GM21529 (cell line): ENCODE measurements at regions not wholly inside any gene's neighbourhood (a gene's known extent, or its start where the extent isn't known, plus 50 kb on each side); places are given as distances from the start of the nearest gene placed in this dataset.

ENCODE experiments used
- ATAC-seq: cut with Tn5 transposase; IDR thresholded peaks from one replicate; pipeline ENCODE4 v1.9.1; 2021; ENCODE audit not compliant: unreplicated experiment

DNA sequence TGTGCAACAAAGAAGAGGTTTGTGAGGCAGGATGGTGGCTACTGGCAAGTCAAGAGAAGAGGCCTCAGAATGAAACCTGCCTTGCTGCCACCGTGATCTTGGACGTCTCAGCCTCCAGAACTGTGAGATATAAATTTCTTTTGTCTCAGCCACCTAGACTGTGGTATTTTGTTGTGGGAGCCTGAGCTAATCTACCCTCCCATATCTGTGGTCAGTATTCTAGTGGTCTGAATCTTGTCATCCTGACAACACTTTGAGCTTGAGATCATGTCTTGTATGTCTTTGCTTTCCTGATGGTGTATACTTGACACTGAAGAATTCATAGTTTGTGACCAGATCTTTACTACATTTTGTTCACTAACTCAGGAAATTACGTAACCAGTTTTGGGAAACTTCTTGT is 240.6 kb upstream of the GOLIM4 start:
- no peak for ATAC-seq

DNA sequence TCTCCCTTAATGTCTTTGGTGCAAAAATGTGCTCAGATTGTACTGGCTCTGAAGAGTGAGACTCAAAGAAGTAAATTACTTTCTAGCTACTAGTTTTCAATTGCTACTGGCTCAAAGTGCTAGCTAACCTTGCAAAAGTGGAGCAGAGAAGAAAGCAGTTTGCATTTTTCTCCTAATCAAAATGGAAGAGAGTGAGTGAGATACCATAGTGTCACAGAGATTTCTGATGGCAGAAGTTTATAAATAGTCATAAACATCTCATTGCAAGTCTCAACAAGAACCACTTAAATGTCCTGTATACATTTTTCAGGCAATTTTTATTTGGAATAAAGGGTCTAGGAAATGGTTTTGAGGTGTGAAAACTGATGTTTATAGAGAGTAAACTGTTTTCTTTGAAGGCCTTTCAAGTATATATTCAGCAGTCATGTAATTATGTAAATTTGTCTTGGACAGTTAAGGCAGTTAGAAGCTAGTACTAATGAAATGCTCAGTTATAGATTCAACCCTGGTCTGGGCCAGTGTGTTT is 237.7 kb upstream of the GOLIM4 start:
- ATAC-seq, result no peak

- ATAC-seq, result no peak
These were observed 236.0 kb upstream of the GOLIM4 start for GRCh38 chr3:168331756-168332155.

GRCh38 chr3:168330983-168331382 is 235.3 kb upstream of the GOLIM4 start:
- no peak for ATAC-seq

DNA sequence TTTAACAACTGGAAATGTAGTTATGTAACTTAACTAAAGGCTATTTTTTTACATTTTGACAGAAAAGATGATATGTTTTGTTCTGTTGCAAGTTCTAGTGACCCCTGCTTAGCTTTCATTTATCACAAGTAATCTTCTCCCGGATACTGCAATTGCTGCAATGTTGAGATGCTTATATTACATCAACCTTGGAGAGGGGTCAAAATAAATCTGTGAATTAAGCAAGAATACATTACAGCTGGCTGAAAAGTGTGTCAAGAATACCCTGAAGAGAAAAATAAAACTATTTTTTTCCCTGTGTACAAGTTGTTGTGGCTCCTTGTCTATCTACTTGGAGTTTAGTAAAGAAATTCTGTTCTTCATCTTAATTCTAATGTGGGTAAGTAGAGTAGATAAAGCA is 232.1 kb upstream of the GOLIM4 start:
- ATAC-seq, result no peak

- no peak for ATAC-seq
These were observed 230.0 kb upstream of the GOLIM4 start for GRCh38 chr3:168325684-168326083.

GRCh38 chr3:168322941-168323340 is 227.2 kb upstream of the GOLIM4 start:
- ATAC-seq, result no peak

GRCh38 chr3:168314166-168314565 is 218.4 kb upstream of the GOLIM4 start:
- no peak for ATAC-seq

GRCh38 chr3:168312984-168313383 is 217.3 kb upstream of the GOLIM4 start:
- no peak for ATAC-seq

DNA sequence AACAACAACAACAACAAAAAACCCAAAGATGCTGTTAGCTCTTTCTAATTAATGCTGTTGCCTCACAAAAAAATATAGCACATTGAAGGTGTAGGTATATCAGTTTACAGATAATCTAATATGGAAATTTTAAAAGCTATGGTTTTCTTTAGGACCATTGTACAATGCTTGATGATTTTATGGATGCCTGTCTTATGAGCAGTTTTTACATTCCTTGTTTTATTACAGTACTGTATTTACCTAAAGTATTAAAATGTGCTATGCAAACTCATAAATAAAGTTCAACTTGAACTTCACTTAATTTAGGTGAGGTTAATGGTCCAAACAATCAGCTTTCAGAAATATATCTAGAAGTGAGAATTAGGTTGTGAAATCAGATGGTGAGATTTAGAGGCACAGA is 212.2 kb upstream of the GOLIM4 start:
- no peak for ATAC-seq

DNA sequence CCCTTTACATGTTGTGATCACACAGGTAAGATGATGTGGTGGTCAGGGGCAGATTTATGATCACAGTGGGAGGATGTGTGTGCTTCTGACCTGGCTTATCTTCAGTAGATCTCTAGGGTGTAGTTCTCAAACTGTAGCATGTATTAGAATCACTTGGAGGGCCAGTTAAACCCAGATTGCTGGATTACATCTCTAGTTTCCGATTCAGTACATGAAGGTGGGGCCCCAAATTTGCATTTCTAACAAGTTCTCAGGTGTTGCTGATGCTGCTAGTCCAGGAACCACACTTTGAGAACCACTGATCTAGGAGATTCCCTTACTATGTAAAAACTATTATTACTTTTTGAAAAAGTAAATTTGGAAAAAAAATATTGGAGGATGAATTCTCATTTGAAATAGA is 199.3 kb upstream of the GOLIM4 start:
- ATAC-seq, result no peak

- ATAC-seq, result no peak
These were observed 196.6 kb upstream of the GOLIM4 start for GRCh38 chr3:168292296-168292695.

- ATAC-seq, result no peak
These were observed 193.8 kb upstream of the GOLIM4 start for GRCh38 chr3:168289471-168290008.

GRCh38 chr3:168288511-168289401 is 193.0 kb upstream of the GOLIM4 start:
- no peak for ATAC-seq

DNA sequence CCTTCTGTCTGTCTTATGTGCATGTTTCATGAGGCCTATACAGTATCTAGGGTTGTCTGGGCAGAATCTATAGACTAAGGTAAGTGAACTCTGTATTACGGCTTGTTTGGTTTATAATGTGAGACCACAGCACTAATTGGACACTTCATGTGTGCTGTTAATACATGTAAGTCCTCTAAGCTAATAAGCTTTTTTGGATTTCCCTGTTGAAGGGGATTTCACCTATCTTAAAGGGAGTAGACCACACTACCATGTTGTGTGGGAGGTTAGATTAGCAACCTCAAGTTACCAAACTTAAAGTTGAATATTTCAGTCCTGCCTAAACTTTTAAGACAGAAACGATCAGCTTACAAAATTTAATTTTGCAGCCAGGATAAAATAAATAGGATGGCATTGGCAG is 189.8 kb upstream of the GOLIM4 start:
- ATAC-seq, result no peak

- no peak for ATAC-seq
These were observed 189.0 kb upstream of the GOLIM4 start for GRCh38 chr3:168284728-168285127.

GRCh38 chr3:168275662-168276061 is 179.9 kb upstream of the GOLIM4 start:
- no peak for ATAC-seq

- ATAC-seq, result peak; percentile 86
These were observed 178.2 kb upstream of the GOLIM4 start for GRCh38 chr3:168273917-168274316.

GRCh38 chr3:168273036-168273435 is 177.3 kb upstream of the GOLIM4 start:
- ATAC-seq, result no peak

GRCh38 chr3:168272343-168272985 is 176.7 kb upstream of the GOLIM4 start:
- ATAC-seq, result no peak

DNA sequence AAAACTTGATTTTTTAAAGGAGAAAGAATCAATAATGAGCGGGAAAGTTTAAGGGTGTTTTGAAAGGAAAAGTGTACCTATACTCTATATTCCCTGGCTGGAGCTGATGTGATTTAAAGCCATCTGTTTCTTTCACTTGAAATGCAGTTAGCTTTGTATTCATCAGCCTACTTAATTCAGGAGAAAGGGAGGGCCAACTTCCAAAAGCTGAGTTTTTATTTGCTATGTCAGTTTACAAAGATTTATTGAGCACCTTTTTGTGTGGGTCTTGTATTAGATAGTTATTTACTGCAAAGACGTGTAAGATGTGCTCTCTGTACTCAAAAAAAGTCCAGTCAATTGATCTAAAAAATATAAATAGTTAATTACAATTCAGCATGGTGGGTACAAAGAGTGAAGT is 176.2 kb upstream of the GOLIM4 start:
- no peak for ATAC-seq

- ATAC-seq, result no peak
These were observed 173.3 kb upstream of the GOLIM4 start for GRCh38 chr3:168269001-168269400.
